ENCODE measurements at regions not wholly inside any gene's neighbourhood (a gene's known extent, or its start where the extent isn't known, plus 50 kb on each side); places are given as distances from the start of the nearest gene placed in this dataset.

DNA sequence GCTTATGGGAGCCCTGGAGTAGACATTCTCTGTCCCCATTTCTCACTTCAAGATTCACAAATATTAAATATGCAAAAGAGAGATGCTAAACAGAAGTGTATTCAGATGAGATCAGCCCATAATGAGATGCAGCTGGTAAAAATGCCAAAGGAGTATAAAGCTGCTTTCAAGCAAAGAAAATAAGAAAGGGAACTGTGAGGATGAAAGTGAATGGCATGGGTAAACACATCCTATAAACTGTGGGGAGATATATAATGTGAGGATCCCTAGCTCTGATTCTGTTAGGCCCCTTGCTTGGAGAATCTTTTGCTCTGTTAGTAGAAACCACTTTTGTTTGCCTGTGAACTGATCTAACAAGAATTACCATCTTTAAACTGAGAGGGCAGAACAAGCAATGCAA, 396.6 kb downstream of the SOX2 start:
- no peaks in the 10 kb centered on the region for H3K27me3 ChIP-seq (ENCODE audit: control insufficient read depth, insufficient read depth, low read length)
- ATAC-seq (no peak), DNase-seq (ENCODE audit: low read depth, low spot score) (no peak)
- ChIA-PET CTCF (no interaction called here), POLR2A (no interaction called here)
- TF ChIP-seq POLR2AphosphoS5 (IDR thresholded peaks at IDR 0.05; ENCODE audit: low read depth, low read length) (no peak), TCF7L2 (IDR thresholded peaks at IDR 0.05; ENCODE audit: low read depth, low read length) (no peak), SIN3A (IDR thresholded peaks at IDR 0.05; ENCODE audit: borderline replicate concordance, insufficient read depth, low read depth, low read length) (no peak)
- TF ChIP-seq, protein P1, sequence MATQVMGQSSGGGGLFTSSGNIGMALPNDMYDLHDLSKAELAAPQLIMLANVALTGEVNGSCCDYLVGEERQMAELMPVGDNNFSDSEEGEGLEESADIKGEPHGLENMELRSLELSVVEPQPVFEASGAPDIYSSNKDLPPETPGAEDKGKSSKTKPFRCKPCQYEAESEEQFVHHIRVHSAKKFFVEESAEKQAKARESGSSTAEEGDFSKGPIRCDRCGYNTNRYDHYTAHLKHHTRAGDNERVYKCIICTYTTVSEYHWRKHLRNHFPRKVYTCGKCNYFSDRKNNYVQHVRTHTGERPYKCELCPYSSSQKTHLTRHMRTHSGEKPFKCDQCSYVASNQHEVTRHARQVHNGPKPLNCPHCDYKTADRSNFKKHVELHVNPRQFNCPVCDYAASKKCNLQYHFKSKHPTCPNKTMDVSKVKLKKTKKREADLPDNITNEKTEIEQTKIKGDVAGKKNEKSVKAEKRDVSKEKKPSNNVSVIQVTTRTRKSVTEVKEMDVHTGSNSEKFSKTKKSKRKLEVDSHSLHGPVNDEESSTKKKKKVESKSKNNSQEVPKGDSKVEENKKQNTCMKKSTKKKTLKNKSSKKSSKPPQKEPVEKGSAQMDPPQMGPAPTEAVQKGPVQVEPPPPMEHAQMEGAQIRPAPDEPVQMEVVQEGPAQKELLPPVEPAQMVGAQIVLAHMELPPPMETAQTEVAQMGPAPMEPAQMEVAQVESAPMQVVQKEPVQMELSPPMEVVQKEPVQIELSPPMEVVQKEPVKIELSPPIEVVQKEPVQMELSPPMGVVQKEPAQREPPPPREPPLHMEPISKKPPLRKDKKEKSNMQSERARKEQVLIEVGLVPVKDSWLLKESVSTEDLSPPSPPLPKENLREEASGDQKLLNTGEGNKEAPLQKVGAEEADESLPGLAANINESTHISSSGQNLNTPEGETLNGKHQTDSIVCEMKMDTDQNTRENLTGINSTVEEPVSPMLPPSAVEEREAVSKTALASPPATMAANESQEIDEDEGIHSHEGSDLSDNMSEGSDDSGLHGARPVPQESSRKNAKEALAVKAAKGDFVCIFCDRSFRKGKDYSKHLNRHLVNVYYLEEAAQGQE (IDR thresholded peaks at IDR 0.05; ENCODE audit: insufficient read depth in 1 of 2, low read depth in 2 of 2, low read length in 1 of 2): no peak
- TF ChIP-seq, protein P2, sequence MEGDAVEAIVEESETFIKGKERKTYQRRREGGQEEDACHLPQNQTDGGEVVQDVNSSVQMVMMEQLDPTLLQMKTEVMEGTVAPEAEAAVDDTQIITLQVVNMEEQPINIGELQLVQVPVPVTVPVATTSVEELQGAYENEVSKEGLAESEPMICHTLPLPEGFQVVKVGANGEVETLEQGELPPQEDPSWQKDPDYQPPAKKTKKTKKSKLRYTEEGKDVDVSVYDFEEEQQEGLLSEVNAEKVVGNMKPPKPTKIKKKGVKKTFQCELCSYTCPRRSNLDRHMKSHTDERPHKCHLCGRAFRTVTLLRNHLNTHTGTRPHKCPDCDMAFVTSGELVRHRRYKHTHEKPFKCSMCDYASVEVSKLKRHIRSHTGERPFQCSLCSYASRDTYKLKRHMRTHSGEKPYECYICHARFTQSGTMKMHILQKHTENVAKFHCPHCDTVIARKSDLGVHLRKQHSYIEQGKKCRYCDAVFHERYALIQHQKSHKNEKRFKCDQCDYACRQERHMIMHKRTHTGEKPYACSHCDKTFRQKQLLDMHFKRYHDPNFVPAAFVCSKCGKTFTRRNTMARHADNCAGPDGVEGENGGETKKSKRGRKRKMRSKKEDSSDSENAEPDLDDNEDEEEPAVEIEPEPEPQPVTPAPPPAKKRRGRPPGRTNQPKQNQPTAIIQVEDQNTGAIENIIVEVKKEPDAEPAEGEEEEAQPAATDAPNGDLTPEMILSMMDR (IDR thresholded peaks at IDR 0.05): no peak
- in situ Hi-C loops (cut with HindIII; ENCODE audit: low pct_unique_long_range_greater_than_20kb, low sequenced_read_pairs) (no loop called here), intact Hi-C loops (cut with micrococcal nuclease; ENCODE audit: unreplicated experiment) (no loop called here)
- H3K9me3 ChIP-seq (ENCODE audit: control insufficient read depth, insufficient read depth, low read depth, low read length): no peaks in the 10 kb centered on the region
- no peak overlapping the region for H3K27ac ChIP-seq (ENCODE audit: low read length)
- no peaks in the 10 kb centered on the region for H3K36me3 ChIP-seq (ENCODE audit: control insufficient read depth, insufficient read depth, low read length)
- BruUV-seq (replicated peaks): no TSS peak
- H3K4me1 ChIP-seq (ENCODE audit: control insufficient read depth, insufficient read depth, low read length): no peaks in the 10 kb centered on the region
- H3K4me3 ChIP-seq (ENCODE audit: low read depth in 2 of 2, low read length in 2 of 2): no peak overlapping the region

DNA sequence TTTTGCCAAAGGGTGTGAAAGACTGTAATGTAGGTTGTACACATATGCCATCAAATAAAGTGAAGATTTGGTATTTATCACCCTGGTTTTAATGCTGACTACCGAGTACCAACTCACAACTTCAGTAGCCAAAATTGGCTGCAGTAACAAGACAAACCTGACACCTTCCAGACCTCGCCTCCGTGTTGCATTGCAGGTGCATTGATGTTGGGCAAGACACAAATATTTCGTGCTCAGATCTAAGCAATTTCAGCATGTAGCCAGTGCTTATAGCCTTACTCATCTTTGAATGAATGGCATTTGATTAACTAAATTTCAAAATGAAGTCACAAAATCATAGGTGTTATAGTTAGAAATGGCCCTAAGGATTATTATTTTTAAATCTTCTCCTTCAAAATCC, 400.2 kb downstream of the SOX2 start:
- intact Hi-C loops (cut with micrococcal nuclease; ENCODE audit: unreplicated experiment) (no loop called here), in situ Hi-C loops (cut with HindIII; ENCODE audit: low pct_unique_long_range_greater_than_20kb, low sequenced_read_pairs) (no loop called here)
- no peaks in the 10 kb centered on the region for H3K36me3 ChIP-seq (ENCODE audit: control insufficient read depth, insufficient read depth, low read length)
- no peak overlapping the region for H3K4me3 ChIP-seq (ENCODE audit: low read depth in 2 of 2, low read length in 2 of 2)
- CTCF ChIA-PET: no interaction called here
- ATAC-seq (no peak), DNase-seq (ENCODE audit: low read depth, low spot score) (no peak)
- H3K27ac ChIP-seq (ENCODE audit: low read length): no peak overlapping the region
- H3K4me1 ChIP-seq (ENCODE audit: control insufficient read depth, insufficient read depth, low read length): no peaks in the 10 kb centered on the region
- POLR2A ChIA-PET: no interaction called here
- no peak for TF ChIP-seq TCF7L2 (IDR thresholded peaks at IDR 0.05; ENCODE audit: low read depth, low read length)
- TF ChIP-seq, protein P2 (IDR thresholded peaks at IDR 0.05): no peak
- TF ChIP-seq SIN3A (IDR thresholded peaks at IDR 0.05; ENCODE audit: borderline replicate concordance, insufficient read depth, low read depth, low read length): no peak
- no peak for TF ChIP-seq POLR2AphosphoS5 (IDR thresholded peaks at IDR 0.05; ENCODE audit: low read depth, low read length)
- TF ChIP-seq, protein P1 (IDR thresholded peaks at IDR 0.05; ENCODE audit: insufficient read depth in 1 of 2, low read depth in 2 of 2, low read length in 1 of 2): no peak
- no peaks in the 10 kb centered on the region for H3K9me3 ChIP-seq (ENCODE audit: control insufficient read depth, insufficient read depth, low read depth, low read length)
- no TSS peak for BruUV-seq (replicated peaks)
- H3K27me3 ChIP-seq (ENCODE audit: control insufficient read depth, insufficient read depth, low read length): no peaks in the 10 kb centered on the region

Data from Panc1 (cell line).